ENCODE measurements at regions not wholly inside any gene's neighbourhood (a gene's known extent, or its start where the extent isn't known, plus 50 kb on each side); places are given as distances from the start of the nearest gene placed in this dataset.

DNA sequence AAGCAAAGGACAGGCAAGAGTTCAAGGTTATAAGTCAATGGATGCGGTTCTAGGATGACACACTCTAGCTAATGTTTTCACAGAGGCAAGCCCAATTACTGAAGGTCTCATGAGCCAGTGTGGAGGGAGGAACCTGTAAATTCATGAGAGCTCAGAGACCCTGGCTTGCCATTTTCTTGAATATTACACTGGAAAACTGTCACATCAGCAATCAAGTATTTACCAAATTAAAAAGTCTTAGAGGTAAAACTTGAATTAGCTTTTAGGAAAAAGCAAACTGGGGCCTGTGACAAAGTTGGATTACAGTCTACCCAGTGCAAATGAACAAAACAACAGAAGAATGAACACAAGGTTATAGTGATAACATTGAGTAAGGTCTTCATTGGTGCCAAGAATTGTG, 636.9 kb upstream of the TLE4 start:
- Histone ChIP-seq H3K79me2 (ENCODE audit: control insufficient read depth, insufficient read depth, low read length) (no peaks in the 10 kb centered on the region), H3K4me3 (replicated peaks in 1 of 3; ENCODE audit: insufficient read depth in 1 of 3, low read depth in 1 of 3, low read length in 3 of 3) (no peak overlapping the region), H3K27ac (ENCODE audit: insufficient read depth, low read depth, low read length) (no peak overlapping the region), H3K36me3 (ENCODE audit: control insufficient read depth in 2 of 2, extremely low read depth in 1 of 2, insufficient read depth in 2 of 2, low read length in 2 of 2) (no peaks in the 10 kb centered on the region), H2AFZ (ENCODE audit: low read depth, low read length) (no peak overlapping the region), H3K4me1 (ENCODE audit: control insufficient read depth, extremely low read depth, insufficient read depth, low read length) (peaks cover 19% of the 10 kb centered on the region), H3K9me3 (replicated peaks; ENCODE audit: control insufficient read depth, insufficient read depth, low read length) (no peaks in the 10 kb centered on the region), H3K9ac (replicated peaks; ENCODE audit: extremely low read depth, insufficient read depth, low read length) (no peak overlapping the region), H4K20me1 (replicated peaks; ENCODE audit: control insufficient read depth, extremely low read depth, insufficient read depth, low read length) (no peaks in the 10 kb centered on the region), H3K27me3 (ENCODE audit: control insufficient read depth in 2 of 2, insufficient read depth in 2 of 2, low read length in 2 of 2) (no peaks in the 10 kb centered on the region), H3K9me1 (replicated peaks; ENCODE audit: control insufficient read depth, extremely low read depth, insufficient read depth, low read length) (no peaks in the 10 kb centered on the region), H3K4me2 (ENCODE audit: insufficient read depth, low read length) (no peak overlapping the region)
- BruUV-seq (replicated peaks), result no TSS peak
- ChIA-PET CTCF (no interaction called here), POLR2A (no interaction called here)
- no peak for FAIRE-seq
- TF ChIP-seq POLR2AphosphoS5 (IDR thresholded peaks at IDR 0.05; ENCODE audit: insufficient read depth, low read depth, low read length) (no peak), FOS (IDR thresholded peaks at IDR 0.05; ENCODE audit: borderline replicate concordance, insufficient read depth, low read length) (no peak), POLR2A (IDR thresholded peaks at IDR 0.05; ENCODE audit: low read depth, low read length) (no peak), GATA2 (IDR thresholded peaks at IDR 0.05; ENCODE audit: insufficient read depth, insufficient read length, low read depth, low read length) (no peak), MAX (IDR thresholded peaks at IDR 0.05; ENCODE audit: insufficient read depth, insufficient read length) (no peak), JUN (IDR thresholded peaks at IDR 0.05; ENCODE audit: borderline replicate concordance, insufficient read depth, insufficient read length, low read depth) (no peak), CTCF (IDR thresholded peaks at IDR 0.05; ENCODE audit: extremely low read depth in 1 of 2, insufficient read depth in 1 of 2, low read depth in 1 of 2, low read length in 2 of 2) (no peak), EZH2 (IDR thresholded peaks at IDR 0.05; ENCODE audit: borderline replicate concordance, low read depth, low read length, severe bottlenecking) (no peak), MYC (IDR thresholded peaks at IDR 0.05; ENCODE audit: low read depth, low read length) (no peak)
- intact Hi-C loops (cut with micrococcal nuclease) (no loop called here), dilution Hi-C loops (cut with MboI; ENCODE audit: extremely low pct_ligation_motif_present, low sequenced_read_pairs) (no loop called here)
- no peak for DNase-seq (ENCODE audit: low read depth, low spot score)
